HL-60 (cell line): ENCODE measurements at regions not wholly inside any gene's neighbourhood (a gene's known extent, or its start where the extent isn't known, plus 50 kb on each side); places are given as distances from the start of the nearest gene placed in this dataset.

ENCODE experiments used
- CTCF ChIP-seq: IDR thresholded peaks from one replicate; pipeline ENCODE4 v1.5.1; 2011; ENCODE audit warnings: low read length, control low read depth, inconsistent platforms; ENCODE audit not compliant: insufficient read depth
- GABPA ChIP-seq: IDR thresholded peaks from 2 replicates; pipeline ENCODE4 v1.6.1; 2012; ENCODE audit warnings: low read depth
- POLR2AphosphoS5 ChIP-seq: IDR thresholded peaks from 2 replicates; pipeline ENCODE4 v1.6.1; 2012; ENCODE audit warnings: low read depth
- REST ChIP-seq: IDR thresholded peaks from 2 replicates; pipeline ENCODE4 v1.6.1; 2012; ENCODE audit warnings: low read depth; ENCODE audit not compliant: insufficient replicate concordance

GRCh38 chr11:134739136-134739535 lies 327.1 kb upstream of the B3GAT1 start:
- no peak for TF ChIP-seq CTCF
- no peak for TF ChIP-seq GABPA
- no peak for TF ChIP-seq POLR2AphosphoS5
- no peak for TF ChIP-seq REST
